Lower leg skin (tissue), 4 donors: ENCODE measurements at regions not wholly inside any gene's neighbourhood (a gene's known extent, or its start where the extent isn't known, plus 50 kb on each side); places are given as distances from the start of the nearest gene placed in this dataset.

Source experiments
- DNase-seq, 2 donors: peaks; one replicate each; pipeline ENCODE4 v3.0.0-alpha.2; 2019; ENCODE audit warnings: low spot score in 2 of 2
- H3K4me3 ChIP-seq: fragments of 200-600 bp; sonication (generic); 2 replicates; pipeline ENCODE4 v1.5.1; 2017; ENCODE audit warnings: mild to moderate bottlenecking, low read depth; ENCODE audit not compliant: poor library complexity, severe bottlenecking
- CTCF ChIP-seq, 3 donors: fragments of 450-650 bp; IDR thresholded peaks; one replicate each; pipeline ENCODE4 v1.5.1; 2016; ENCODE audit warnings: antibody characterized with exemption in 3 of 3, mild to moderate bottlenecking in 3 of 3, moderate library complexity in 2 of 3
- POLR2A ChIP-seq, 2 donors: fragments of 450-650 bp; IDR thresholded peaks; one replicate each; pipeline ENCODE4 v1.6.1; 2016 to 2017; ENCODE audit warnings: antibody characterized with exemption in 2 of 2, mild to moderate bottlenecking in 1 of 2, moderate library complexity in 1 of 2
- WGBS, 2 donors: methylation state at CpG; one replicate each; pipeline ENCODE4 v1.1.5; 2018; 5-methylcytosine and 5-hydroxymethylcytosine counted together
- intact Hi-C: fragments of 100-400 bp; cut with DNase I; formaldehyde crosslinking; loops from one replicate; pipeline ENCODE4 v1.15.0; 2023; ENCODE audit warnings: low total_unique reads

- WGBS, 2 donors: 88 to 91% methylated on average over 5 of the region's 5 CpGs
- intact Hi-C loops: no loop called here
- no peak for DNase-seq
- TF ChIP-seq POLR2A (IDR thresholded peaks at IDR 0.05): no peak
- TF ChIP-seq CTCF (IDR thresholded peaks at IDR 0.05): no peak
- H3K4me3 ChIP-seq: no peak overlapping the region
Observed at GRCh38 chr9:73095425-73095824, 56.2 kb upstream of the ANXA1 start.

GRCh38 chr9:73093740-73094379 is 57.8 kb upstream of the ANXA1 start:
- intact Hi-C loops: no loop called here
- DNase-seq: no peak
- WGBS, 2 donors: 65 to 67% methylated on average over 5 of the region's 5 CpGs
- H3K4me3 ChIP-seq: no peak overlapping the region
- TF ChIP-seq CTCF (IDR thresholded peaks at IDR 0.05): no peak
- TF ChIP-seq POLR2A (IDR thresholded peaks at IDR 0.05): no peak

- intact Hi-C loops: no loop called here
- no peak overlapping the region for H3K4me3 ChIP-seq
- no peak for DNase-seq
- no peak for TF ChIP-seq CTCF (IDR thresholded peaks at IDR 0.05)
- TF ChIP-seq POLR2A (IDR thresholded peaks at IDR 0.05): no peak
Observed at GRCh38 chr9:73093016-73093739, 58.5 kb upstream of the ANXA1 start.

- WGBS, 2 donors: 92 to 99% methylated on average over 2 of the region's 2 CpGs
- no peak for DNase-seq
- TF ChIP-seq CTCF (IDR thresholded peaks at IDR 0.05): no peak
- TF ChIP-seq POLR2A (IDR thresholded peaks at IDR 0.05): no peak
- H3K4me3 ChIP-seq: no peak overlapping the region
- intact Hi-C loops: no loop called here
Observed at GRCh38 chr9:73091909-73092308, 59.8 kb upstream of the ANXA1 start.

- no peak overlapping the region for H3K4me3 ChIP-seq
- 44 to 65% methylated on average over 3 of the region's 3 CpGs for WGBS, 2 donors
- no peak for DNase-seq
- intact Hi-C loops: no loop called here
- TF ChIP-seq CTCF (IDR thresholded peaks at IDR 0.05) (no peak), POLR2A (IDR thresholded peaks at IDR 0.05) (no peak)
Observed at GRCh38 chr9:73090214-73090613, 61.5 kb upstream of the ANXA1 start.
